Neural cell (in vitro differentiated cells): ENCODE measurements at regions not wholly inside any gene's neighbourhood (a gene's known extent, or its start where the extent isn't known, plus 50 kb on each side); places are given as distances from the start of the nearest gene placed in this dataset.

Experiments
- H2AFZ ChIP-seq: fragments of 200-600, 300-800 bp; sonication (generic), shearing (Covaris generic); 2 replicates; pipeline ENCODE4 v1.6.0; 2014; ENCODE audit warnings: low read depth, mild to moderate bottlenecking, antibody characterized with exemption, low read length, moderate library complexity
- H3F3A ChIP-seq: fragments of 200-600 bp; shearing (Covaris generic); 2 replicates; pipeline ENCODE4 v1.6.1; 2016; ENCODE audit warnings: mild to moderate bottlenecking, moderate library complexity, mixed read lengths, antibody characterized with exemption, low read length; ENCODE audit not compliant: insufficient read depth, poor library complexity, severe bottlenecking
- H3K27ac ChIP-seq: fragments of 200-600, 300-800 bp; sonication (generic), shearing (Covaris generic); 2 replicates; pipeline ENCODE4 v1.5.1; 2014; ENCODE audit warnings: mild to moderate bottlenecking, low read length, moderate library complexity
- H3K27me3 ChIP-seq: fragments of 300-800, 200-600 bp; sonication (generic), shearing (Covaris generic); 2 replicates; pipeline ENCODE4 v1.6.0; 2014; ENCODE audit warnings: mild to moderate bottlenecking, low read depth, low read length, moderate library complexity; ENCODE audit not compliant: insufficient read depth
- H3K36me3 ChIP-seq: fragments of 300-800, 200-600 bp; sonication (generic), shearing (Covaris generic); 2 replicates; pipeline ENCODE4 v1.5.1; 2014; ENCODE audit warnings: mild to moderate bottlenecking, antibody characterized with exemption, low read length, moderate library complexity; ENCODE audit not compliant: insufficient read depth
- H3K4me2 ChIP-seq: fragments of 300-800, 200-600 bp; sonication (generic), shearing (Covaris generic); 2 replicates; pipeline ENCODE4 v1.6.0; 2014; ENCODE audit warnings: mild to moderate bottlenecking, low read length
- H3K4me3 ChIP-seq: fragments of 300-800, 200-600 bp; sonication (generic), shearing (Covaris generic); 2 replicates; pipeline ENCODE4 v1.5.1; 2014; ENCODE audit warnings: mild to moderate bottlenecking, low read length, moderate library complexity
- H3K79me2 ChIP-seq: fragments of 200-600 bp; shearing (Covaris generic); replicated peaks from 2 replicates; pipeline ENCODE4 v1.6.0; 2014; ENCODE audit warnings: mild to moderate bottlenecking, low read length, moderate library complexity; ENCODE audit not compliant: insufficient read depth
- H3K9ac ChIP-seq: fragments of 300-800, 200-600 bp; sonication (generic), shearing (Covaris generic); 2 replicates; pipeline ENCODE4 v1.6.1; 2016; ENCODE audit warnings: mild to moderate bottlenecking, low read length, mixed read lengths
- H3K9me2 ChIP-seq: fragments of 200-600 bp; shearing (Covaris generic); 2 replicates; pipeline ENCODE4 v1.6.1; 2016; ENCODE audit warnings: mild to moderate bottlenecking, low read length, mixed read lengths; ENCODE audit not compliant: insufficient read depth
- H3K9me3 ChIP-seq: fragments of 200-600, 300-800 bp; sonication (generic), shearing (Covaris generic); 2 replicates; pipeline ENCODE4 v1.6.1; 2016; ENCODE audit warnings: mild to moderate bottlenecking, mixed run types, low read length, moderate library complexity, mixed read lengths
- H4K20me1 ChIP-seq: fragments of 200-600 bp; shearing (Covaris generic); 2 replicates; pipeline ENCODE4 v1.6.1; 2016; ENCODE audit warnings: mild to moderate bottlenecking, mixed run types; ENCODE audit not compliant: insufficient read depth
- CTCF ChIP-seq: fragments of 450-650 bp; IDR thresholded peaks from 2 replicates; pipeline ENCODE4 v1.5.1; 2014; ENCODE audit warnings: antibody characterized with exemption, mild to moderate bottlenecking, moderate library complexity; ENCODE audit not compliant: poor library complexity, severe bottlenecking
- EP300 ChIP-seq: fragments of 450-650 bp; conservative IDR thresholded peaks from 2 replicates; pipeline ENCODE4 v1.6.1; 2014; ENCODE audit warnings: antibody characterized with exemption, mild to moderate bottlenecking, moderate library complexity; ENCODE audit not compliant: poor library complexity, severe bottlenecking
- EZH2 ChIP-seq: fragments of 200-600, 300-800 bp; shearing (Covaris generic), sonication (generic); IDR thresholded peaks from 2 replicates; pipeline ENCODE4 v1.6.1; 2014; ENCODE audit warnings: antibody characterized with exemption, low read length, borderline replicate concordance, mild to moderate bottlenecking; ENCODE audit not compliant: insufficient read depth, poor library complexity, severe bottlenecking
- MXI1 ChIP-seq: fragments of 450-650 bp; conservative IDR thresholded peaks from 2 replicates; pipeline ENCODE4 v1.6.1; 2014; ENCODE audit warnings: antibody characterized with exemption, mild to moderate bottlenecking; ENCODE audit not compliant: poor library complexity, severe bottlenecking
- POLR2AphosphoS5 ChIP-seq: IDR thresholded peaks from 2 replicates; pipeline ENCODE4 v1.6.1; 2012
- RAD21 ChIP-seq: fragments of 450-650 bp; conservative IDR thresholded peaks from 2 replicates; pipeline ENCODE4 v1.6.1; 2014; ENCODE audit warnings: antibody characterized with exemption, mild to moderate bottlenecking, moderate library complexity
- SMC3 ChIP-seq: fragments of 450-650 bp; conservative IDR thresholded peaks from 2 replicates; pipeline ENCODE4 v1.6.1; 2014; ENCODE audit warnings: antibody characterized with exemption, mild to moderate bottlenecking, moderate library complexity; ENCODE audit not compliant: poor library complexity
- TAF1 ChIP-seq: IDR thresholded peaks from 2 replicates; pipeline ENCODE4 v1.6.1; 2012; ENCODE audit warnings: low read depth
- TF ChIP-seq, protein P1 (sequence below): IDR thresholded peaks from 2 replicates; pipeline ENCODE4 v1.6.1; 2012; ENCODE audit warnings: borderline replicate concordance

DNA sequence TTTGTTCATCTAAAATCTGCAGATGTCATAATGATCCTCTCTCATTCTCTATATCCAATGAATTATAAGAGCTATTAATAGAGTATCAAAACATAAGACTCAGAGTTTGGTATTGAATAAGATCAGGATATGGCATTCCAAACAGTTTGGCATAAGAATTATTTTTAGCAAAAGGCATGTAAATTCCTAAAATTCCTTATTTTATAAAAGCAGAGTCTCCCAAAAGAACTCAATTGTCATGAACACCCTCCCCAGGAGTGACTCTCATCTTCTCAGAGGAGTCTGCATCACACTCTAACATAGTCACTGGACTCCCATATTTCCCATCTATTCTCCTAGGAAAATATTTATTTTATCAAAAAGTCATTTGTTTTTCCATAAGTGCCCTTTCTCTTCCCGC is 1710.2 kb upstream of the SLC39A10 start:
- Histone ChIP-seq H4K20me1 (no peaks in the 10 kb centered on the region), H3K9me2 (no peaks in the 10 kb centered on the region), H3K36me3 (no peaks in the 10 kb centered on the region), H2AFZ (no peak overlapping the region), H3K4me3 (no peak overlapping the region), H3K79me2 (no peaks in the 10 kb centered on the region), H3K4me2 (no peak overlapping the region), H3K27ac (no peak overlapping the region), H3K27me3 (no peaks in the 10 kb centered on the region), H3K9me3 (no peaks in the 10 kb centered on the region), H3K9ac (no peak overlapping the region), H3F3A (no peaks in the 10 kb centered on the region)
- TF ChIP-seq, protein P1, sequence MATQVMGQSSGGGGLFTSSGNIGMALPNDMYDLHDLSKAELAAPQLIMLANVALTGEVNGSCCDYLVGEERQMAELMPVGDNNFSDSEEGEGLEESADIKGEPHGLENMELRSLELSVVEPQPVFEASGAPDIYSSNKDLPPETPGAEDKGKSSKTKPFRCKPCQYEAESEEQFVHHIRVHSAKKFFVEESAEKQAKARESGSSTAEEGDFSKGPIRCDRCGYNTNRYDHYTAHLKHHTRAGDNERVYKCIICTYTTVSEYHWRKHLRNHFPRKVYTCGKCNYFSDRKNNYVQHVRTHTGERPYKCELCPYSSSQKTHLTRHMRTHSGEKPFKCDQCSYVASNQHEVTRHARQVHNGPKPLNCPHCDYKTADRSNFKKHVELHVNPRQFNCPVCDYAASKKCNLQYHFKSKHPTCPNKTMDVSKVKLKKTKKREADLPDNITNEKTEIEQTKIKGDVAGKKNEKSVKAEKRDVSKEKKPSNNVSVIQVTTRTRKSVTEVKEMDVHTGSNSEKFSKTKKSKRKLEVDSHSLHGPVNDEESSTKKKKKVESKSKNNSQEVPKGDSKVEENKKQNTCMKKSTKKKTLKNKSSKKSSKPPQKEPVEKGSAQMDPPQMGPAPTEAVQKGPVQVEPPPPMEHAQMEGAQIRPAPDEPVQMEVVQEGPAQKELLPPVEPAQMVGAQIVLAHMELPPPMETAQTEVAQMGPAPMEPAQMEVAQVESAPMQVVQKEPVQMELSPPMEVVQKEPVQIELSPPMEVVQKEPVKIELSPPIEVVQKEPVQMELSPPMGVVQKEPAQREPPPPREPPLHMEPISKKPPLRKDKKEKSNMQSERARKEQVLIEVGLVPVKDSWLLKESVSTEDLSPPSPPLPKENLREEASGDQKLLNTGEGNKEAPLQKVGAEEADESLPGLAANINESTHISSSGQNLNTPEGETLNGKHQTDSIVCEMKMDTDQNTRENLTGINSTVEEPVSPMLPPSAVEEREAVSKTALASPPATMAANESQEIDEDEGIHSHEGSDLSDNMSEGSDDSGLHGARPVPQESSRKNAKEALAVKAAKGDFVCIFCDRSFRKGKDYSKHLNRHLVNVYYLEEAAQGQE = no peak
- TF ChIP-seq CTCF = no peak
- TF ChIP-seq EP300 = no peak
- TF ChIP-seq MXI1 = no peak

- no peaks in the 10 kb centered on the region for H3K79me2 ChIP-seq
- H3K9ac ChIP-seq = no peak overlapping the region
- H3F3A ChIP-seq = no peaks in the 10 kb centered on the region
- TF ChIP-seq, protein P1 = no peak
- TF ChIP-seq CTCF = no peak
- TF ChIP-seq MXI1 = no peak
- TF ChIP-seq POLR2AphosphoS5 = no peak
- TF ChIP-seq RAD21 = no peak
- no peak for TF ChIP-seq TAF1
- no peak for TF ChIP-seq EZH2
- TF ChIP-seq EP300 = no peak
- TF ChIP-seq SMC3 = no peak
- H3K27ac ChIP-seq = no peak overlapping the region
- H3K4me2 ChIP-seq = no peak overlapping the region
- H3K27me3 ChIP-seq = no peaks in the 10 kb centered on the region
- no peaks in the 10 kb centered on the region for H3K9me3 ChIP-seq
- H4K20me1 ChIP-seq = no peaks in the 10 kb centered on the region
- H3K9me2 ChIP-seq = no peaks in the 10 kb centered on the region
- H3K36me3 ChIP-seq = no peaks in the 10 kb centered on the region
- H2AFZ ChIP-seq = no peak overlapping the region
- no peak overlapping the region for H3K4me3 ChIP-seq
Observed at GRCh38 chr2:193943406-193943960, 1713.5 kb upstream of the SLC39A10 start.
